HFF-Myc (cell line): ENCODE measurements at regions not wholly inside any gene's neighbourhood (a gene's known extent, or its start where the extent isn't known, plus 50 kb on each side); places are given as distances from the start of the nearest gene placed in this dataset.
A peak's percentile ranks its signal among the peaks of the same experiment; 100 is the strongest.

ENCODE experiments used
- DNase-seq: peaks from one replicate; pipeline ENCODE4 v3.0.0-alpha.2; 2011; ENCODE audit warnings: low read depth; ENCODE audit errors: extremely low read depth
- H3K4me3 ChIP-seq: replicated peaks from 2 replicates; pipeline ENCODE4 v1.5.1; 2011; ENCODE audit warnings: low read depth, mild to moderate bottlenecking, control low read depth, low read length
- CTCF ChIP-seq: IDR thresholded peaks from 2 replicates; pipeline ENCODE4 v1.5.1; 2012; ENCODE audit warnings: mild to moderate bottlenecking, low read depth, low read length, control low read depth; ENCODE audit errors: missing control alignments

GRCh38 chr14:44316647-44317440 is 190.2 kb downstream of the FSCB start:
- H3K4me3 ChIP-seq: no peak overlapping the region
- TF ChIP-seq CTCF: no peak
- peak; percentile 74 for DNase-seq

- no peak for DNase-seq
- H3K4me3 ChIP-seq: no peak overlapping the region
- TF ChIP-seq CTCF: no peak
Observed at GRCh38 chr14:44309331-44309730, 197.8 kb downstream of the FSCB start.

DNA sequence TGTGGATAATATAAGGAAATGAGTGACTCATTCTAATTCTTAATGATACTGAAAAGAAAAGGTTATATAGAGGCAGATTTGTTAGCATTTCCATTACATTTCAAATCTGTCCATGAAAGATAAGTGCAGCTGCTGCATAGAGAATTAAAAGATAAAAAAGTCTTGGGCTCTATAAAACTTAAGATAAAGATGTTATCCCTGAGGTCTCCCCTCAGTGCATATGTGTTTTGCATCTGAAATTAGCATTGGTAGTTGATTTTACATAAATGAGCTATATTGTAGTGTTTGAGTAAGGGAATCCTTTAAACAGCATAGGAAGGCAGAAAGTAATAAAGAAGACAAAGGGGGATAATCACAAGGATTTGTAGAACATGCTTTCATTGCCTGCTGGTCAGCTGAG is 206.2 kb downstream of the FSCB start:
- no peak overlapping the region for H3K4me3 ChIP-seq
- no peak for DNase-seq
- no peak for TF ChIP-seq CTCF

- H3K4me3 ChIP-seq: no peak overlapping the region
- no peak for DNase-seq
- no peak for TF ChIP-seq CTCF
Observed at GRCh38 chr14:44297437-44297836, 209.6 kb downstream of the FSCB start.

GRCh38 chr14:44291366-44291915 is 215.6 kb downstream of the FSCB start:
- no peak for DNase-seq
- no peak overlapping the region for H3K4me3 ChIP-seq
- TF ChIP-seq CTCF: no peak

DNA sequence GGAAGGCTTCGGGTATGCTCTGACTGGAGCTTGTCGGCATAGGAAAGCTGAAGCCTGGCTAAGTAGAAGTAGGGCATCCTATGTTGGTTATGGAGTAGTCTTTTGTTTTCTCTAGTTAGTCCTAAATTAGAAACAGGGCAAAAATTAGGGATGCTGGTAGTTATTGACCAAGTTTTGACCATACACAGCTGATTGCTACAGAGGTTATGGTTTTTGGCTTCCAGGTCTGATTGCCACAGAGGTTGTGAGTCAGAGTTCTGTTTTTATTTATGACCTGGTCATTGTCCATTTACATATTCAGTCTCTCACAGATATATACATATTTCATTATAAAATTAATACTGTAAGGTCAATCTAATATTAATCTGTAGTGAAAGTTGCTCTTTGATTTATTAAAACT is 219.2 kb downstream of the FSCB start:
- no peak for DNase-seq
- no peak overlapping the region for H3K4me3 ChIP-seq
- TF ChIP-seq CTCF: no peak
